PC-9 (cell line): ENCODE measurements at regions not wholly inside any gene's neighbourhood (a gene's known extent, or its start where the extent isn't known, plus 50 kb on each side); places are given as distances from the start of the nearest gene placed in this dataset.

ENCODE experiments used
- BruUV-seq: library from RNA; stranded (reverse); fragments of 400-500 nt; replicated peaks from 2 replicates; lab custom pipeline; 2021; lab: Mats Ljungman, UMichigan
- CTCF ChIA-PET: fragments of 300-600 bp; sonication (Branson Sonifier 250); formaldehyde crosslinking; loops from one replicate; lab custom pipeline; 2022; ENCODE audit warnings: antibody characterized with exemption; lab: Charles Lee
- POLR2A ChIA-PET: fragments of 300-600 bp; sonication (Branson Sonifier 250); formaldehyde crosslinking; loops from one replicate; lab custom pipeline; 2022; ENCODE audit warnings: antibody characterized with exemption; ENCODE audit not compliant: unreplicated experiment; lab: Charles Lee
- DNase-seq, 2 experiments: peaks; one replicate each; pipeline versions ENCODE4 v3.0.0 to v3.0.0-alpha.2; 2015 to 2022; ENCODE audit warnings: mixed read lengths in 1 of 2
- H2AFZ ChIP-seq: fragments of 200-600 bp; sonication (generic); 2 replicates; pipeline ENCODE4 v1.8.1; 2017; ENCODE audit warnings: antibody characterized with exemption
- H3F3A ChIP-seq: fragments of 200-600 bp; sonication (generic); 2 replicates; pipeline ENCODE4 v1.8.1; 2017; ENCODE audit warnings: antibody characterized with exemption, mild to moderate bottlenecking, low read depth; ENCODE audit not compliant: insufficient read depth
- H3K27ac ChIP-seq: fragments of 200-600 bp; sonication (generic); 2 replicates; pipeline ENCODE4 v1.6.1; 2016; ENCODE audit warnings: mixed run types
- H3K27me3 ChIP-seq: fragments of 200-600 bp; sonication (generic); 2 replicates; pipeline ENCODE4 v1.6.1; 2016; ENCODE audit warnings: low read depth, mixed run types; ENCODE audit not compliant: insufficient read depth
- H3K36me3 ChIP-seq: fragments of 200-600 bp; sonication (generic); 2 replicates; pipeline ENCODE4 v1.6.1; 2016; ENCODE audit warnings: low read depth, mixed run types
- H3K4me1 ChIP-seq: fragments of 200-600 bp; sonication (generic); replicated peaks from 2 replicates; pipeline ENCODE4 v1.6.1; 2016; ENCODE audit warnings: mixed run types; ENCODE audit not compliant: insufficient read depth
- H3K4me2 ChIP-seq: fragments of 200-600 bp; sonication (generic); 2 replicates; pipeline ENCODE4 v1.6.1; 2017; ENCODE audit warnings: mixed run types
- H3K4me3 ChIP-seq: fragments of 200-600 bp; sonication (generic); 2 replicates; pipeline ENCODE4 v1.6.1; 2016; ENCODE audit warnings: mixed run types
- H3K79me2 ChIP-seq: fragments of 200-600 bp; sonication (generic); 2 replicates; pipeline ENCODE4 v1.6.1; 2017; ENCODE audit warnings: low read depth, mixed run types
- H3K9me2 ChIP-seq: fragments of 200-600 bp; sonication (generic); 2 replicates; pipeline ENCODE4 v1.8.1; 2017; ENCODE audit warnings: mild to moderate bottlenecking; ENCODE audit not compliant: insufficient read depth
- H3K9me3 ChIP-seq: fragments of 200-600 bp; sonication (generic); 2 replicates; pipeline ENCODE4 v1.8.1; 2016; ENCODE audit warnings: low read depth; ENCODE audit not compliant: insufficient read depth
- H4K20me1 ChIP-seq: fragments of 200-600 bp; sonication (generic); 2 replicates; pipeline ENCODE4 v1.8.1; 2017; ENCODE audit not compliant: insufficient read depth
- CTCF ChIP-seq: fragments of 200-600 bp; sonication (generic); conservative IDR thresholded peaks from 2 replicates; pipeline ENCODE4 v1.6.1; 2017; ENCODE audit warnings: mixed run types, antibody characterized with exemption, mild to moderate bottlenecking, moderate library complexity
- EZH2 ChIP-seq: fragments of 200-600 bp; sonication (generic); IDR thresholded peaks from 2 replicates; pipeline ENCODE4 v1.8.0; 2017; ENCODE audit warnings: antibody characterized with exemption, low read depth
- intact Hi-C: fragments of 100-400 bp; cut with micrococcal nuclease; formaldehyde crosslinking; loops from one replicate; pipeline ENCODE4 v1.10.0; 2022; ENCODE audit not compliant: unreplicated experiment

- intact Hi-C loops: no loop called here
- Histone ChIP-seq H3K36me3 (no peaks in the 10 kb centered on the region), H3K4me2 (no peak overlapping the region), H4K20me1 (no peaks in the 10 kb centered on the region), H3K9me3 (no peaks in the 10 kb centered on the region), H3K4me1 (no peaks in the 10 kb centered on the region), H3F3A (no peaks in the 10 kb centered on the region), H3K27ac (no peak overlapping the region), H2AFZ (no peak overlapping the region), H3K79me2 (no peaks in the 10 kb centered on the region), H3K27me3 (no peaks in the 10 kb centered on the region), H3K4me3 (no peak overlapping the region), H3K9me2 (no peaks in the 10 kb centered on the region)
- no TSS peak for BruUV-seq
- ChIA-PET CTCF (no interaction called here), POLR2A (no interaction called here)
- TF ChIP-seq EZH2 (no peak), CTCF (no peak)
- no peak for DNase-seq
These were observed 635.0 kb upstream of the NR3C2 start for GRCh38 chr4:149077181-149077580.

GRCh38 chr4:149076401-149076800 lies 634.2 kb upstream of the NR3C2 start:
- ChIA-PET POLR2A (no interaction called here), CTCF (no interaction called here)
- Histone ChIP-seq H3K9me3 (no peaks in the 10 kb centered on the region), H3K27me3 (no peaks in the 10 kb centered on the region), H3F3A (no peaks in the 10 kb centered on the region), H3K36me3 (no peaks in the 10 kb centered on the region), H2AFZ (no peak overlapping the region), H3K4me2 (no peak overlapping the region), H3K9me2 (no peaks in the 10 kb centered on the region), H3K27ac (no peak overlapping the region), H3K79me2 (no peaks in the 10 kb centered on the region), H4K20me1 (no peaks in the 10 kb centered on the region), H3K4me1 (no peaks in the 10 kb centered on the region), H3K4me3 (no peak overlapping the region)
- intact Hi-C loops: no loop called here
- no peak for TF ChIP-seq CTCF
- no peak for TF ChIP-seq EZH2
- no TSS peak for BruUV-seq
- DNase-seq: no peak

- TF ChIP-seq EZH2 (no peak), CTCF (no peak)
- no peaks in the 10 kb centered on the region for H3K9me2 ChIP-seq
- no peaks in the 10 kb centered on the region for H3K79me2 ChIP-seq
- no peak overlapping the region for H3K4me3 ChIP-seq
- H3K27ac ChIP-seq: no peak overlapping the region
- no peak overlapping the region for H2AFZ ChIP-seq
- H3K27me3 ChIP-seq: no peaks in the 10 kb centered on the region
- no peaks in the 10 kb centered on the region for H4K20me1 ChIP-seq
- H3K4me2 ChIP-seq: no peak overlapping the region
- H3K36me3 ChIP-seq: no peaks in the 10 kb centered on the region
- no peak for DNase-seq
- no TSS peak for BruUV-seq
- CTCF ChIA-PET: no interaction called here
- H3F3A ChIP-seq: no peaks in the 10 kb centered on the region
- no peaks in the 10 kb centered on the region for H3K4me1 ChIP-seq
- H3K9me3 ChIP-seq: no peaks in the 10 kb centered on the region
- POLR2A ChIA-PET: no interaction called here
- intact Hi-C loops: no loop called here
These were observed 630.2 kb upstream of the NR3C2 start for GRCh38 chr4:149072384-149072783.
